SK-N-SH treated with all-trans-retinoic acid at 6 μM for 48 hours (cell line): ENCODE measurements at regions not wholly inside any gene's neighbourhood (a gene's known extent, or its start where the extent isn't known, plus 50 kb on each side); places are given as distances from the start of the nearest gene placed in this dataset.
"Not testable (repeated sequence)": the region's sequence is repeated elsewhere in the genome, so short reads cannot be mapped to it uniquely, and the experiment has no call there.

Source experiments
- ARNTL ChIP-seq: fragments of 450-650 bp; formaldehyde crosslinking; IDR thresholded peaks from 2 replicates; pipeline ENCODE4 v1.5.0; 2020; ENCODE audit warnings: low read depth, mild to moderate bottlenecking, moderate library complexity, borderline replicate concordance
- ESRRG ChIP-seq: fragments of 250-450 bp; sonication (Bioruptor Pico); IDR thresholded peaks from 2 replicates; pipeline ENCODE4 v1.6.1; 2021; ENCODE audit warnings: mild to moderate bottlenecking
- PATZ1 ChIP-seq: fragments of 250-450 bp; sonication (Bioruptor Pico); IDR thresholded peaks from 2 replicates; pipeline ENCODE4 v1.8.0; 2020; ENCODE audit warnings: mild to moderate bottlenecking, moderate library complexity, borderline replicate concordance
- POU6F1 ChIP-seq: fragments of 250-450 bp; sonication (Bioruptor Pico); IDR thresholded peaks from 2 replicates; pipeline ENCODE4 v1.8.0; 2021; ENCODE audit warnings: low read depth, mild to moderate bottlenecking, moderate library complexity, borderline replicate concordance
- TCF4 ChIP-seq: fragments of 250-450 bp; sonication (Bioruptor Pico); IDR thresholded peaks from 2 replicates; pipeline ENCODE4 v1.8.0; 2021; ENCODE audit warnings: mild to moderate bottlenecking, moderate library complexity, borderline replicate concordance
- ZC3H10 ChIP-seq: fragments of 250-450 bp; sonication (Bioruptor Pico); IDR thresholded peaks from 2 replicates; pipeline ENCODE4 v1.5.1; 2021; ENCODE audit warnings: mild to moderate bottlenecking, moderate library complexity
- ZFP3 ChIP-seq: fragments of 250-450 bp; sonication (Bioruptor Pico); IDR thresholded peaks from 2 replicates; pipeline ENCODE4 v1.5.0; 2020; ENCODE audit warnings: mild to moderate bottlenecking, moderate library complexity

- not testable (repeated sequence) for TF ChIP-seq ARNTL (CRISPR knock-in tag); ESRRG; TCF4 (CRISPR knock-in tag); ZFP3; POU6F1 (CRISPR knock-in tag); PATZ1 (CRISPR knock-in tag); ZC3H10 (CRISPR knock-in tag)
Measured at GRCh38 chr5:93346850-93347249, 234.2 kb downstream of the NR2F1-AS1 start.
